H1 (cell line): ENCODE measurements at regions not wholly inside any gene's neighbourhood (a gene's known extent, or its start where the extent isn't known, plus 50 kb on each side); places are given as distances from the start of the nearest gene placed in this dataset.

Source experiments
- CTCF ChIA-PET: fragments of 300-600 bp; sonication (Branson Sonifier 250); formaldehyde crosslinking; loops from one replicate; lab custom pipeline; 2021; ENCODE audit not compliant: partially characterized antibody; lab: Charles Lee
- POLR2A ChIA-PET: fragments of 300-600 bp; sonication (Branson Sonifier 250); formaldehyde crosslinking; loops from one replicate; lab custom pipeline; 2021; ENCODE audit warnings: inconsistent platforms; ENCODE audit not compliant: partially characterized antibody; lab: Charles Lee
- DNase-seq, 2 experiments: peaks; one replicate each; pipeline versions ENCODE4 v3.0.0 to v3.0.0-alpha.2; 2010 to 2022; ENCODE audit warnings: low spot score in 2 of 2, low read depth in 1 of 2, mixed read lengths in 1 of 2
- FAIRE-seq: peaks from 2 replicates; lab custom pipeline; 2011; peaks lifted over from hg19 to GRCh38; lab: Jason Lieb, UNC
- H2AFZ ChIP-seq: 2 replicates; pipeline ENCODE4 v1.8.1; 2012; ENCODE audit warnings: low read length, inconsistent platforms
- H2AK5ac ChIP-seq: 2 replicates; pipeline ENCODE4 v1.6.1; 2013; ENCODE audit warnings: low read depth, low read length
- H2BK120ac ChIP-seq: replicated peaks from 2 replicates; pipeline ENCODE3; 2013; ENCODE audit warnings: low read depth, low read length, inconsistent platforms
- H2BK12ac ChIP-seq: 2 replicates; pipeline ENCODE4 v1.6.1; 2013; ENCODE audit warnings: low read depth, low read length
- H2BK15ac ChIP-seq: 2 replicates; pipeline ENCODE4 v1.6.1; 2013; ENCODE audit warnings: low read length
- H2BK20ac ChIP-seq: 2 replicates; pipeline ENCODE4 v1.6.1; 2013; ENCODE audit warnings: low read length
- H2BK5ac ChIP-seq: 2 replicates; pipeline ENCODE4 v1.6.1; 2013; ENCODE audit warnings: low read depth, low read length
- H3K14ac ChIP-seq: 2 replicates; pipeline ENCODE4 v1.6.1; 2013; ENCODE audit warnings: inconsistent platforms; ENCODE audit not compliant: insufficient read length
- H3K18ac ChIP-seq: 2 replicates; pipeline ENCODE4 v1.6.1; 2013; ENCODE audit warnings: low read length; ENCODE audit errors: extremely low read depth
- H3K23ac ChIP-seq: 2 replicates; pipeline ENCODE4 v1.6.1; 2013; ENCODE audit warnings: inconsistent platforms; ENCODE audit not compliant: insufficient read length
- H3K23me2 ChIP-seq: 2 replicates; pipeline ENCODE4 v1.6.1; 2013; ENCODE audit warnings: low read depth, low read length
- H3K27ac ChIP-seq: 2 replicates; pipeline ENCODE4 v1.6.1; 2011; ENCODE audit warnings: low read depth, low read length, inconsistent platforms
- H3K27me3 ChIP-seq, 4 experiments: replicated peaks in 1 of 4; 1 replicate in 1 of 4; 2 replicates in 3 of 4; pipeline versions ENCODE4 v1.6.1 to v1.8.1; 2011 to 2013; ENCODE audit warnings: low read length in 3 of 4, mild to moderate bottlenecking in 3 of 4, inconsistent platforms in 2 of 4, mixed read lengths in 2 of 4, moderate library complexity in 1 of 4; ENCODE audit not compliant: control insufficient read depth in 3 of 4, insufficient read depth in 3 of 4; ENCODE audit errors: extremely low read depth in 1 of 4
- H3K36me3 ChIP-seq, 4 experiments: 2 replicates each; pipeline versions ENCODE4 v1.6.1 to v1.8.1; 2011 to 2013; ENCODE audit warnings: mild to moderate bottlenecking in 4 of 4, low read length in 3 of 4, moderate library complexity in 2 of 4, control low read depth in 1 of 4, inconsistent platforms in 1 of 4; ENCODE audit not compliant: insufficient read depth in 4 of 4, control insufficient read depth in 2 of 4
- H3K4ac ChIP-seq: replicated peaks from 2 replicates; pipeline ENCODE3; 2013; ENCODE audit warnings: low read length, low read depth, mixed read lengths, inconsistent platforms; ENCODE audit not compliant: insufficient read length
- H3K4me1 ChIP-seq, 4 experiments: replicated peaks in 1 of 4; 1 replicate in 1 of 4; 2 replicates in 3 of 4; pipeline versions ENCODE4 v1.6.1 to v1.8.1; 2011 to 2013; ENCODE audit warnings: low read length in 3 of 4, inconsistent platforms in 2 of 4, mixed read lengths in 1 of 4; ENCODE audit not compliant: insufficient read depth in 4 of 4, control insufficient read depth in 3 of 4
- H3K4me2 ChIP-seq, 2 experiments: 2 replicates each; pipeline versions ENCODE4 v1.6.1 to v1.8.1; 2011 to 2013; ENCODE audit warnings: low read depth in 2 of 2, low read length in 2 of 2, control low read depth in 1 of 2, inconsistent platforms in 1 of 2, mild to moderate bottlenecking in 1 of 2; ENCODE audit not compliant: insufficient read depth in 1 of 2
- H3K4me3 ChIP-seq, 4 experiments: fragments of 200-600, 300-600 bp in 1 of 4; sonication (generic), shearing (Covaris generic), sonication (Bioruptor Twin) in 1 of 4; 2 replicates each; pipeline versions ENCODE4 v1.5.1 to v1.8.1; 2011 to 2016; ENCODE audit warnings: low read length in 4 of 4, low read depth in 3 of 4, control low read depth in 2 of 4, inconsistent platforms in 2 of 4, mild to moderate bottlenecking in 2 of 4, mixed read lengths in 1 of 4, moderate library complexity in 1 of 4; ENCODE audit not compliant: insufficient read depth in 2 of 4; ENCODE audit errors: extremely low read depth in 1 of 4
- H3K56ac ChIP-seq: replicated peaks from 2 replicates; pipeline ENCODE3; 2013; ENCODE audit warnings: low read depth, mild to moderate bottlenecking, mixed read lengths, low read length, inconsistent platforms; ENCODE audit not compliant: insufficient read length
- H3K79me1 ChIP-seq: 2 replicates; pipeline ENCODE4 v1.6.1; 2013; ENCODE audit warnings: low read depth, low read length, control low read depth
- H3K79me2 ChIP-seq, 2 experiments: 2 replicates each; pipeline versions ENCODE4 v1.6.1 to v1.8.1; 2012 to 2013; ENCODE audit warnings: low read length in 2 of 2, mild to moderate bottlenecking in 2 of 2, inconsistent platforms in 1 of 2; ENCODE audit not compliant: insufficient read depth in 2 of 2, control insufficient read depth in 1 of 2
- H3K9ac ChIP-seq, 4 experiments: replicated peaks in 1 of 4; 1 replicate in 1 of 4; 2 replicates in 3 of 4; pipeline versions ENCODE4 v1.6.1 to v1.8.1; 2011 to 2013; ENCODE audit warnings: low read depth in 3 of 4, low read length in 3 of 4, control low read depth in 2 of 4, mild to moderate bottlenecking in 2 of 4, moderate library complexity in 2 of 4, inconsistent platforms in 1 of 4; ENCODE audit errors: extremely low read depth in 1 of 4
- H3K9me3 ChIP-seq, 2 experiments: 2 replicates each; pipeline versions ENCODE4 v1.6.1 to v1.8.1; 2012 to 2013; ENCODE audit warnings: mild to moderate bottlenecking in 2 of 2, moderate library complexity in 2 of 2, control low read depth in 1 of 2, inconsistent platforms in 1 of 2, low read depth in 1 of 2, low read length in 1 of 2, mixed read lengths in 1 of 2; ENCODE audit not compliant: insufficient read depth in 2 of 2
- H4K20me1 ChIP-seq, 2 experiments: replicated peaks in 1 of 2; 2 replicates each; pipeline versions ENCODE3 to v1.8.1; 2011 to 2013; ENCODE audit warnings: inconsistent platforms in 2 of 2, low read length in 2 of 2, mild to moderate bottlenecking in 1 of 2; ENCODE audit not compliant: insufficient read depth in 2 of 2, control insufficient read depth in 1 of 2
- H4K5ac ChIP-seq: 2 replicates; pipeline ENCODE4 v1.6.1; 2013; ENCODE audit warnings: low read length, low read depth, mixed read lengths, inconsistent platforms; ENCODE audit not compliant: insufficient read length
- H4K8ac ChIP-seq: 2 replicates; pipeline ENCODE4 v1.8.0; 2013; ENCODE audit warnings: mild to moderate bottlenecking, moderate library complexity, low read length, inconsistent platforms; ENCODE audit not compliant: insufficient read depth; ENCODE audit errors: extremely low read depth
- H4K91ac ChIP-seq: replicated peaks from 2 replicates; pipeline ENCODE3; 2013; ENCODE audit warnings: low read length, mixed read lengths, inconsistent platforms; ENCODE audit not compliant: insufficient read length
- ATF2 ChIP-seq: IDR thresholded peaks from 2 replicates; pipeline ENCODE4 v1.6.1; 2012; ENCODE audit warnings: low read length, inconsistent platforms
- JUN ChIP-seq: IDR thresholded peaks from 2 replicates; pipeline ENCODE4 v1.6.1; 2011; ENCODE audit warnings: low read depth, mild to moderate bottlenecking, improper control_type of control experiment, low read length
- JUND ChIP-seq: IDR thresholded peaks from 2 replicates; pipeline ENCODE4 v1.6.1; 2011; ENCODE audit warnings: mild to moderate bottlenecking, improper control_type of control experiment, low read length
- KDM4A ChIP-seq: IDR thresholded peaks from one replicate; pipeline ENCODE4 v1.7.1; 2012; ENCODE audit warnings: low read depth, mild to moderate bottlenecking, moderate library complexity, low read length, inconsistent platforms; ENCODE audit not compliant: severe bottlenecking
- NANOG ChIP-seq: IDR thresholded peaks from 2 replicates; pipeline ENCODE4 v1.6.1; 2011; ENCODE audit warnings: low read length, low read depth, mild to moderate bottlenecking, inconsistent platforms; ENCODE audit not compliant: insufficient read depth, poor library complexity, severe bottlenecking
- SUZ12 ChIP-seq: fragments of 200-600 bp; sonication (generic); IDR thresholded peaks from 2 replicates; pipeline ENCODE4 v1.6.1; 2012; ENCODE audit warnings: mild to moderate bottlenecking, inconsistent platforms, low read length, moderate library complexity, mixed read lengths
- WGBS, 2 experiments: shearing (Covaris generic) in 1 of 2; methylation state at CpG; one replicate each; pipeline versions ENCODE4 v1.1.6 to v1.1.7; 2013 to 2015; ENCODE audit warnings: low lambda C conversion rate in 2 of 2, mixed read lengths in 2 of 2, inconsistent platforms in 1 of 2, low coverage in 1 of 2, missing lambda C conversion rate in 1 of 2; ENCODE audit not compliant: insufficient replicate concordance in 2 of 2, insufficient coverage in 1 of 2, insufficient read length in 1 of 2; ENCODE audit errors: extremely low coverage in 1 of 2, missing lambda C conversion rate in 1 of 2; 5-methylcytosine and 5-hydroxymethylcytosine counted together

- Histone ChIP-seq H3K9me3 (no peaks in the 10 kb centered on the region), H3K36me3 (no peaks in the 10 kb centered on the region), H2AK5ac (no peak overlapping the region), H3K14ac (no peak overlapping the region), H3K4me2 (no peak overlapping the region), H4K20me1 (no peaks in the 10 kb centered on the region), H4K5ac (no peak overlapping the region), H3K23ac (no peak overlapping the region), H2BK12ac (no peak overlapping the region), H3K79me2 (no peaks in the 10 kb centered on the region), H2BK120ac (no peak overlapping the region), H4K8ac (no peak overlapping the region), H3K9ac (no peak overlapping the region), H3K23me2 (no peaks in the 10 kb centered on the region; the same call in 1 of the 2 replicates), H3K18ac (no peak overlapping the region), H3K4me1 (no peaks in the 10 kb centered on the region), H3K4ac (no peak overlapping the region), H3K4me3 (no peak overlapping the region), H2BK15ac (no peak overlapping the region), H3K27ac (no peak overlapping the region), H2BK5ac (no peak overlapping the region), H4K91ac (no peak overlapping the region), H3K79me1 (no peaks in the 10 kb centered on the region; the same call in 1 of the 2 replicates), H2BK20ac (no peak overlapping the region), H3K27me3 (no peaks in the 10 kb centered on the region; a peak in 1 of 7 replicates), H2AFZ (no peak overlapping the region), H3K56ac (no peak overlapping the region)
- no peak for DNase-seq
- FAIRE-seq = no peak
- WGBS, 2 experiments = 79% methylated on average over 6 of the region's 6 CpGs; no CpG with 5 or more reads in 1 of the 2 experiments
- POLR2A ChIA-PET = no interaction called here
- TF ChIP-seq JUND (no peak), NANOG (no peak), ATF2 (no peak), JUN (no peak), SUZ12 (no peak), KDM4A (no peak)
- CTCF ChIA-PET = interaction anchor here (1.9 kb wide), 1 partner anchor 35 kb away, joined by 6 read pairs; no protein-coding TSS in a partner anchor
Observed at GRCh38 chr1:30267856-30268255, 455.5 kb downstream of the MATN1 start.
